ENCODE measurements at regions not wholly inside any gene's neighbourhood (a gene's known extent, or its start where the extent isn't known, plus 50 kb on each side); places are given as distances from the start of the nearest gene placed in this dataset.

DNA sequence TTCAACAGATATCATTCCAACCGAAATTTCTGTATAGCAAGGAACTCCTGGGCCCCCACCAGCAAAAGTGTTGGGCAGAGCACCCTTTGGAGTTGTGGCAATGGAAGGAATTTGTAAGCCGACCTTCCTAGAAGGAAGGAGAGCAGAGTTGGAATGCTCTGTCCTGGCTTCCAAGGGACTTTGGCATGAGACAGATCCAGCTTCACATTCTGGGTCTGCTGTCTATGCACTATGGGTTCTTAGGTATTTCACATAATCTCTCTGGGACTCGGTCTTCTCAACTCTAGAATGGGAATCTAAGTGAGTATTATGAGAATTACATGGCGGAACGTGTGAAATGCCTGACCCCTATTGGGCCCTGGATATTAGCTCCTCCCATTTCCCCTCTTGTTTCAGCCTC is 63.2 kb upstream of the MARCHF10 start:
- TF ChIP-seq, protein P1, sequence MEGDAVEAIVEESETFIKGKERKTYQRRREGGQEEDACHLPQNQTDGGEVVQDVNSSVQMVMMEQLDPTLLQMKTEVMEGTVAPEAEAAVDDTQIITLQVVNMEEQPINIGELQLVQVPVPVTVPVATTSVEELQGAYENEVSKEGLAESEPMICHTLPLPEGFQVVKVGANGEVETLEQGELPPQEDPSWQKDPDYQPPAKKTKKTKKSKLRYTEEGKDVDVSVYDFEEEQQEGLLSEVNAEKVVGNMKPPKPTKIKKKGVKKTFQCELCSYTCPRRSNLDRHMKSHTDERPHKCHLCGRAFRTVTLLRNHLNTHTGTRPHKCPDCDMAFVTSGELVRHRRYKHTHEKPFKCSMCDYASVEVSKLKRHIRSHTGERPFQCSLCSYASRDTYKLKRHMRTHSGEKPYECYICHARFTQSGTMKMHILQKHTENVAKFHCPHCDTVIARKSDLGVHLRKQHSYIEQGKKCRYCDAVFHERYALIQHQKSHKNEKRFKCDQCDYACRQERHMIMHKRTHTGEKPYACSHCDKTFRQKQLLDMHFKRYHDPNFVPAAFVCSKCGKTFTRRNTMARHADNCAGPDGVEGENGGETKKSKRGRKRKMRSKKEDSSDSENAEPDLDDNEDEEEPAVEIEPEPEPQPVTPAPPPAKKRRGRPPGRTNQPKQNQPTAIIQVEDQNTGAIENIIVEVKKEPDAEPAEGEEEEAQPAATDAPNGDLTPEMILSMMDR (IDR thresholded peaks at IDR 0.05) = no peak
- no peak for TF ChIP-seq EZH2 (IDR thresholded peaks at IDR 0.05; ENCODE audit: borderline replicate concordance, insufficient read depth, low read depth, low read length, poor library complexity, severe bottlenecking)
